Keratinocyte (primary cell): ENCODE measurements at regions not wholly inside any gene's neighbourhood (a gene's known extent, or its start where the extent isn't known, plus 50 kb on each side); places are given as distances from the start of the nearest gene placed in this dataset.

Experiments
- CTCF ChIP-seq, 3 experiments: IDR thresholded peaks in 1 of 3; conservative IDR thresholded peaks in 1 of 3; optimal IDR thresholded peaks in 1 of 3; 2 replicates in 2 of 3; 3 replicates in 1 of 3; pipeline versions ENCODE3 to v1.5.1; 2011; ENCODE audit warnings: low read length in 3 of 3, mild to moderate bottlenecking in 3 of 3, moderate library complexity in 2 of 3, control low read depth in 1 of 3, inconsistent platforms in 1 of 3; ENCODE audit not compliant: insufficient read depth in 2 of 3; ENCODE audit errors: extremely low read depth in 1 of 3
- EZH2 ChIP-seq: IDR thresholded peaks from one replicate; pipeline ENCODE4 v1.6.1; 2012; ENCODE audit warnings: inconsistent platforms, mild to moderate bottlenecking, low read length, moderate library complexity

- TF ChIP-seq EZH2 = no peak
- no peak for TF ChIP-seq CTCF (optimal IDR thresholded peaks at IDR 0.05 in 1 of 3, IDR thresholded peaks at IDR 0.05 in 1 of 3, conservative IDR thresholded peaks at IDR 0.05 in 1 of 3; ENCODE audit: extremely low read depth in 1 of 3, insufficient read depth in 2 of 3, low read length in 3 of 3)
These were observed 479.4 kb upstream of the TMEM132C start for GRCh38 chr12:127787544-127787943.
